NCI-H1105 treated with DMSO at 0.1 percent for 48 hours (cell line): ENCODE measurements at regions not wholly inside any gene's neighbourhood (a gene's known extent, or its start where the extent isn't known, plus 50 kb on each side); places are given as distances from the start of the nearest gene placed in this dataset.

Experiments
- DNase-seq: peaks from one replicate; lab custom pipeline; 2025; lab: John Stamatoyannopoulos, UW

DNA sequence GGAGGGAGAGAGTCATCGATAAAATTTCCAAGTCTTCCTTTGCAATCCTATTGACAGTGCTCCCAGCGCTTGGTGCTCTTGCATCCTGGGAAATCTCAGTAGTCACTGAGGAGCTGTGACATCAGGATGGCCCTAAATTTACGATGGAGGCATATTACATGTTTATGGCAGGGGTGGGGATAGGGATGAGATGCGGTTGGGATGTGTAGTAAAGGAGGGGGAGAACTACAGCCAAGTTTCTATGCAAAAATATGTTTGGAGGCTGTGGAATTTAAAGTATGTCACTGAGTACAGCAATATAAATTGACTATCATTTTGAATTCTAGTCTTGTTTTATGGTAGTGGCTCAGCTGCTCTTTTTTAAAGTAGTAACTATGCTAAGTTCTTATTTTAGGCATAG is 544.9 kb downstream of the PKHD1 start:
- no peak for DNase-seq

DNA sequence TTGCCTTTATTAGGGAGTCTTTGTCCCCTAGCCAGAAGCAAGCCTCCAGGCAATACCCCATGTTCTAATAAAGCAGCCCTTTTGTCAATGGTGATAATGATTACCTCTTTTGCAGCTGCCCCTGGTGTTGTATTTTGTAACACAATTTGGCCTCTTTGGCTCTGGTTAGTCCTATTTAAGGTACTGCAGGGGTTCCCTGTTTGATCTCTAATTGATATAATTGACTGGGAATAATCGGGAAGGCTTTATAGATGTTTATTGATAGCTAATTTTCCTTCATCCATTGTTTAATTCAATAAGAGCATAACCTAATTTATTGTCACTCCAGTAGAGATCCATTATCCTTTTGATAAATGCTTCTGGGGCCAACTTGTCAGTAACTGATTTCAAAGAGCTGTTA is 537.2 kb downstream of the PKHD1 start:
- no peak for DNase-seq

- no peak for DNase-seq
These were observed 535.0 kb downstream of the PKHD1 start for GRCh38 chr6:51552435-51552834.

GRCh38 chr6:51553246-51554015 is 534.0 kb downstream of the PKHD1 start:
- no peak for DNase-seq

DNA sequence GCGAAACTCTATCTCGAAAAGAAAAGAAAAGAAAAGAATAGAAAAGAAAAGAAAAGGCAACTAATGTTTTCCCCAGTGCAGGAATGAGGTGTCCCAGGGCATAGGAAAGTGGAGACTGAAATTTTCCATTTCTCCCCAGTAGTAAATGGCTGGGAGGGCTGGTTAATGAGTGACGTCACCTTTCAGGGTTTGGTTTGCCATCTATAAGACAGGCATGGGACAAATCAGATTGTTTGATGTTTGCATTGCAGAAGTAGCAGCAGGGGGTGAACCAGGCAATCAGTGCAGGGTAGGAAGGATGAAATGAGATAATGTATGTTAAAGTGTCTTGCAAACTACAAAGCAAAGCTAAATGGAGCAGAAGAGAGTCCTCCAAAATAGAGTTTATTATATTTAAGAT is 533.4 kb downstream of the PKHD1 start:
- DNase-seq, result no peak

- no peak for DNase-seq
These were observed 528.4 kb downstream of the PKHD1 start for GRCh38 chr6:51559059-51559458.

DNA sequence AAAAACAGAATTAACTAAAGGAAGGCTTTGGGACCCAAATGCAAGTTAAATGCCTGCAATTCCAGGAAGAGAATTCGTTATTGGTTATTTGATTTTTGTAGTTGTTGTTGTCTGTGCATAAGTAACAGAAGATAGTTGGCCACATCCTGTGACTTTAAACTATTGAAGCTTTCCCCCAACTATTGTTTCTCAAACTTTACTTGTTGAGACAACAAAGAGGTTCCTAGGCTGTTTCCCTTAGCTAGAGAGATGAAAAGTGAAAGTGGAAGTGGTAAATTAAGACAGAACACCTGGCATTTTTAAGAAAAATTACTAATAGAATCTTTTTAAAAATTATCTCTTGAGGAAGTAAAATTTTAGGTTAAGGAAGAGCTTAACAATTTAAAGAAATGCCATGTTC is 525.2 kb downstream of the PKHD1 start:
- no peak for DNase-seq
